Gastroesophageal sphincter (tissue), 4 donors: ENCODE measurements at regions not wholly inside any gene's neighbourhood (a gene's known extent, or its start where the extent isn't known, plus 50 kb on each side); places are given as distances from the start of the nearest gene placed in this dataset.
"Not testable (repeated sequence)": the region's sequence is repeated elsewhere in the genome, so short reads cannot be mapped to it uniquely, and the experiment has no call there.

Experiments used
- ATAC-seq: fragments of 150-250 bp; one replicate; pipeline ENCODE4 v1.9.1; 2016; ENCODE audit warnings: mild to moderate bottlenecking, moderate library complexity
- H3K27ac ChIP-seq, 4 donors: fragments of 200-600 bp; sonication (generic) in 3 of 4; 1 replicate in 3 of 4; 2 replicates in 1 of 4; pipeline ENCODE4 v1.5.1; 2016 to 2019
- H3K27me3 ChIP-seq: fragments of 200-600 bp; sonication (generic); one replicate; pipeline ENCODE4 v1.5.1; 2019
- H3K36me3 ChIP-seq, 2 donors: fragments of 200-600 bp; sonication (generic); one replicate each; pipeline ENCODE4 v1.5.1; 2019; ENCODE audit warnings: control low read depth in 1 of 2
- H3K4me1 ChIP-seq, 3 donors: fragments of 200-600 bp; sonication (generic); 1 replicate in 2 of 3; 2 replicates in 1 of 3; pipeline ENCODE4 v1.5.1; 2016 to 2019; ENCODE audit warnings: control low read depth in 2 of 3
- H3K4me3 ChIP-seq, 2 donors: fragments of 200-600 bp; sonication (generic); one replicate each; pipeline ENCODE4 v1.5.1; 2019; ENCODE audit warnings: mild to moderate bottlenecking in 1 of 2, moderate library complexity in 1 of 2
- H3K9me3 ChIP-seq, 3 donors: fragments of 200-600 bp; sonication (generic); one replicate each; pipeline ENCODE4 v1.5.1; 2017 to 2019; ENCODE audit warnings: control low read depth in 2 of 3
- EP300 ChIP-seq: sonication (generic); formaldehyde crosslinking; IDR thresholded peaks from one replicate; pipeline ENCODE4 v1.6.1; 2017; ENCODE audit warnings: antibody characterized with exemption, mild to moderate bottlenecking
- POLR2A ChIP-seq, 2 donors: fragments of 450-650 bp; IDR thresholded peaks; one replicate each; pipeline ENCODE4 v1.6.1; 2017; ENCODE audit warnings: antibody characterized with exemption in 2 of 2, mild to moderate bottlenecking in 2 of 2, moderate library complexity in 1 of 2
- POLR2AphosphoS5 ChIP-seq: sonication (generic); formaldehyde crosslinking; IDR thresholded peaks from one replicate; pipeline ENCODE4 v1.6.1; 2017; ENCODE audit warnings: antibody characterized with exemption
- WGBS, 2 donors: methylation state at CpG; one replicate each; pipeline ENCODE4 v1.1.5; 2018; ENCODE audit warnings: low coverage in 1 of 2; 5-methylcytosine and 5-hydroxymethylcytosine counted together
- TF ChIP-seq, protein P1 (sequence below), 4 experiments: fragments of 200-600 bp in 2 of 4; fragments of 450-650 bp in 2 of 4; sonication (generic) in 1 of 4; IDR thresholded peaks; one replicate each; pipeline ENCODE4 v1.5.1; 2017 to 2019; ENCODE audit warnings: antibody characterized with exemption in 4 of 4, mild to moderate bottlenecking in 2 of 4, moderate library complexity in 2 of 4

DNA sequence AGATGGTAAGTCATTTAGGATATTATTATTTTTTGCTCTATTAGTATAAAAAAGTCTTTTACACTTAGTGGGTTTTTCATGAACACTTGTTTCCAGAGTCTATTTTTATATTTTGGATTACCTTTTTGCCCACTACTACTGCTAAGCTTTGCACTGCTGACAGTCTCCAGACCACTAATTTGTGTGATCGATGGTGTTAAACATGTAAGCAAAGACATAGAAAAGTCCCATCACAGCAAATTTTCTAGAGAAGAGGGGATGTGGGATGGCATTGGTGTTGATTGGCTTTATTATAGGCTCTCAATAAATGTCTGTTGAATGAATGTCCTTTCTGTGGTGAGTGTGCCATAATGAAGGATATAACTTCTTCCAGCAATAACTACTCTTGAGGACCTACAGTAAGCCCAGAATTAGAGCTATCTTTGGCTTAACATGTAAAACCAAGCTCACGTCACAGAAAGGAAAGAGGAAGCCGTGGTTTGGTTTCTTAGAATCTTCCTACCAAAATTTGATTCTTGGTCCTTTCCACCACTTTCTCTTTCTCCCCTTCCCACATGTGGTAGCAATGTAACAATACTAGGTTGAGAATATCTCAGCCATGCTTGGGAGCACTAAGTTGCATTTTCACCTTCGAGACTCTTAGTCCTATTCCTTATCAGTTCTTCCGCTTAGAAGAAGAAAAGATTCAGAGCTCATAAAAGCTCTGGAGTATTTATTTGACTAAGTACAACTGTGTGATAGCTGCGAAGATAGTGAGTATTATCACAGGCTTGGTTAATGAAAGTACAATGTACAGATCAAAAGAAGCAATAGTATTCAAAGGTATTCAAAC lies 90.6 kb upstream of the UMPS start:
- TF ChIP-seq, protein P1, sequence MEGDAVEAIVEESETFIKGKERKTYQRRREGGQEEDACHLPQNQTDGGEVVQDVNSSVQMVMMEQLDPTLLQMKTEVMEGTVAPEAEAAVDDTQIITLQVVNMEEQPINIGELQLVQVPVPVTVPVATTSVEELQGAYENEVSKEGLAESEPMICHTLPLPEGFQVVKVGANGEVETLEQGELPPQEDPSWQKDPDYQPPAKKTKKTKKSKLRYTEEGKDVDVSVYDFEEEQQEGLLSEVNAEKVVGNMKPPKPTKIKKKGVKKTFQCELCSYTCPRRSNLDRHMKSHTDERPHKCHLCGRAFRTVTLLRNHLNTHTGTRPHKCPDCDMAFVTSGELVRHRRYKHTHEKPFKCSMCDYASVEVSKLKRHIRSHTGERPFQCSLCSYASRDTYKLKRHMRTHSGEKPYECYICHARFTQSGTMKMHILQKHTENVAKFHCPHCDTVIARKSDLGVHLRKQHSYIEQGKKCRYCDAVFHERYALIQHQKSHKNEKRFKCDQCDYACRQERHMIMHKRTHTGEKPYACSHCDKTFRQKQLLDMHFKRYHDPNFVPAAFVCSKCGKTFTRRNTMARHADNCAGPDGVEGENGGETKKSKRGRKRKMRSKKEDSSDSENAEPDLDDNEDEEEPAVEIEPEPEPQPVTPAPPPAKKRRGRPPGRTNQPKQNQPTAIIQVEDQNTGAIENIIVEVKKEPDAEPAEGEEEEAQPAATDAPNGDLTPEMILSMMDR (IDR thresholded peaks at IDR 0.05): no peak
- no peak for TF ChIP-seq POLR2A (IDR thresholded peaks at IDR 0.05)
- no peak for TF ChIP-seq EP300
- TF ChIP-seq POLR2AphosphoS5: no peak
- Histone ChIP-seq H3K27ac (no peak overlapping the region), H3K27me3 (no peaks in the 10 kb centered on the region), H3K4me1 (no peaks in the 10 kb centered on the region), H3K36me3 (peaks cover 0 to 5% of the 10 kb centered on the region in 2 donors), H3K4me3 (no peak overlapping the region), H3K9me3 (no peaks in the 10 kb centered on the region)
- 88 to 93% methylated on average over 5 to 6 of the region's 6 CpGs for WGBS, 2 donors
- no peak for ATAC-seq

DNA sequence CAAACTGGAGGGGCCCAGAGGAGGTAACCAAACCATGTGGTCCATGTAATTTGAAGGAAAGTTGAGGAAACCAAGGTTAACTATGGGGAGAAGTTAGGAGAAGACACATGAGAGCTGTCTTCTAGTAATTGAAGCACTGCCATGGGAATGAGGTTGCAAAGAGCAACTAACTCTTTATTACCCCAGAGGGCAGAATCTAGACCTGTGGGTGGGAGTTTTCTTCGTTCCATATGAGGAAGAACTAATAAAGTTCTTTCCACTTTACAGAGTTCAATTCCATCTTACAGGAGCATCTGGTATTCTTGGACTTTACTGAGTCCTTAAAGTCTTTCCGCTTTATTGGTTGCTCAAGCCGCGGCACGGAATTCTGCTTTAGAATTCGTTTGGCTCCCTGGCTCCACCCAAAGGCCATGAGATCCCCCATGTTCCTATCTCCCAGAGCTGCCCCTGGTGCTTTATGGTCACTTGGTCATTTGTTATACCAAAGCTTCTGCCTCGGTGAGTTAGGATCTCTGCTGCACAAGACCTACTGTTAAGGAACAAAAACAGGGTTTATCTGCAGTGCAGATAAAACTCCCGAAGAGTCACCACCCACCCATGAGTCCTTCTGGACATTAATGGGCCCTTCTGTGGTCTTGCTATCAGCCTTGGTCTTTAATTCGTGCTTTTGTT lies 89.5 kb upstream of the UMPS start:
- H3K9me3 ChIP-seq: no peaks in the 10 kb centered on the region
- no peaks in the 10 kb centered on the region for H3K4me1 ChIP-seq
- no peaks in the 10 kb centered on the region for H3K27me3 ChIP-seq
- TF ChIP-seq POLR2A (IDR thresholded peaks at IDR 0.05) (no peak), POLR2AphosphoS5 (no peak), EP300 (no peak)
- TF ChIP-seq, protein P1 (IDR thresholded peaks at IDR 0.05): no peak
- ATAC-seq: no peak
- no peak overlapping the region for H3K4me3 ChIP-seq
- no peaks in the 10 kb centered on the region for H3K36me3 ChIP-seq
- no peak overlapping the region for H3K27ac ChIP-seq
- WGBS, 2 donors: 75 to 89% methylated on average over 6 to 7 of the region's 9 CpGs

DNA sequence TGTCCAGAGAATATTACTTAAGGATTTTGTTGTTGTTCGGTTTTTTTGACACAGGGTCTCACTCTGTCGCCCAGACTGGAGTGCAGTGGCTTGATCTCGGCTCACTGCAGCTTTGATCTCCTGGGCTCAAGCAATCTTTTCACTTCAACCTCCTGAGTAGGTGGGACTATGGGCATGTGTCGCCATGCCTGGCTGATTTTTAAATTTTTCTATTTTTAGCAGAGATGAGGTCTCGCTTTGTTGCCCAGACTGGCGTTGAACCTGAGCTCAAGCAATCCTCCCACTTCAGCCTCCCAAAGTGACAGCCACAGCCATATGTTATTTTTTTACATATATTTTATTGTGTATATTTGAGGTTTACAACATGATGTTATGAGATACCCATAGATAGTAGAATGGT lies 86.8 kb upstream of the UMPS start:
- Histone ChIP-seq H3K27me3 (no peaks in the 10 kb centered on the region), H3K9me3 (no peaks in the 10 kb centered on the region), H3K4me3 (no peak overlapping the region), H3K4me1 (no peaks in the 10 kb centered on the region), H3K36me3 (no peaks in the 10 kb centered on the region), H3K27ac (no peak overlapping the region)
- ATAC-seq: no peak
- TF ChIP-seq POLR2A (IDR thresholded peaks at IDR 0.05) (no peak), POLR2AphosphoS5 (no peak), EP300 (no peak)
- TF ChIP-seq, protein P1 (IDR thresholded peaks at IDR 0.05): no peak
- 93 to 96% methylated on average over 5 to 6 of the region's 6 CpGs for WGBS, 2 donors

DNA sequence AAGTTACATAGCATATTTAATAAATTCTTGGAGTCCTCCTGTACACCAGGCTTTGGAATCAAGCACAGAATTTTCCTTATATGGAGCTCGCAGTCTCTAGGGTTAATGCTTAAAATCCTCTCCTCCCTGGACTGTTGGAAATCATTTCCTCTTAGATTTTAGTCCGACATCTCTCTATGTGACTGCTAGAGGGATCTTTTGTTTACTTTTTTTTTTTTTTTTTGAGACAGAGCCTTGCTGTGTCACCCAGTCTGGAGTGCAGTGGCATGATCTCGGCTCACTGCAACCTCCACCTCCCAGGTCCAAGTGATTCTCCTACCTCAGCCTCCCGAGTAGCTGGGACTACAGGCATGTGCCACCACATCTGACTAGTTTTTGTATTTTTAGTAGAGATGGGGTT lies 84.1 kb upstream of the UMPS start:
- H3K36me3 ChIP-seq, H3K4me1 ChIP-seq, H3K27ac ChIP-seq, ATAC-seq, H3K27me3 ChIP-seq, H3K9me3 ChIP-seq, H3K4me3 ChIP-seq: not testable (repeated sequence)
- WGBS, 2 donors: 73 to 100% methylated on average over 2 of the region's 4 CpGs

DNA sequence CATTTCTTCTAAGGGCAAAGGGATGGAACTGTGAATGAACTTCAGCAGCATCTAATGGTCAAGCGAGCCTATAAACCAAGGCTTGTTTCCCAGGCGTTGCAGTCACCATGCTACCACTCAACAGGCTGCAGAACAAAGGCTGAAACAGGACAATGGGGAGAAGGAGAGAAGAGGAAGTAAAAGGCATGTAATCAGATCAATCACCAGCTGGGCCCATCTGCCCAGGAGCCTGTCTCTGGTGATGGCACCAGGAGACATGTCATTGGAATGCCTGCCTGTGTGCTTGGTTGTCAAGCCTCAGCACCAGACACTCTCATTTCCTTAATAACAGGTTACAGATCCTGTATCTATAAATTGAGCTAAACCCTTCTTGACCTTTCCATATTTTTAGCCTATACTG lies 81.7 kb upstream of the UMPS start:
- ATAC-seq: no peak
- 72 to 100% methylated on average over 1 to 2 of the region's 2 CpGs for WGBS, 2 donors
- no peaks in the 10 kb centered on the region for H3K4me1 ChIP-seq
- H3K36me3 ChIP-seq: peaks cover 0 to 23% of the 10 kb centered on the region in 2 donors
- no peak overlapping the region for H3K4me3 ChIP-seq
- no peak overlapping the region for H3K27ac ChIP-seq
- no peaks in the 10 kb centered on the region for H3K27me3 ChIP-seq
- no peak for TF ChIP-seq EP300
- TF ChIP-seq POLR2AphosphoS5: no peak
- TF ChIP-seq, protein P1 (IDR thresholded peaks at IDR 0.05): no peak
- TF ChIP-seq POLR2A (IDR thresholded peaks at IDR 0.05): no peak
- no peaks in the 10 kb centered on the region for H3K9me3 ChIP-seq
